Omental fat pad (tissue), 3 donors: ENCODE measurements at regions not wholly inside any gene's neighbourhood (a gene's known extent, or its start where the extent isn't known, plus 50 kb on each side); places are given as distances from the start of the nearest gene placed in this dataset.
A peak's percentile ranks its signal among the peaks of the same experiment; 100 is the strongest.

Source experiments
- ATAC-seq: fragments of 150-250 bp; one replicate; pipeline ENCODE4 v1.9.1; 2016; ENCODE audit warnings: mild to moderate bottlenecking, moderate library complexity; ENCODE audit not compliant: low FRiP score
- DNase-seq: peaks from one replicate; pipeline ENCODE4 v3.0.0-alpha.2; 2019; ENCODE audit warnings: low spot score
- TF ChIP-seq, protein P1 (sequence below), 3 donors: fragments of 450-650 bp; IDR thresholded peaks; one replicate each; pipeline ENCODE4 v1.5.1; 2016 to 2017; ENCODE audit warnings: antibody characterized with exemption in 3 of 3, mild to moderate bottlenecking in 3 of 3, moderate library complexity in 2 of 3

DNA sequence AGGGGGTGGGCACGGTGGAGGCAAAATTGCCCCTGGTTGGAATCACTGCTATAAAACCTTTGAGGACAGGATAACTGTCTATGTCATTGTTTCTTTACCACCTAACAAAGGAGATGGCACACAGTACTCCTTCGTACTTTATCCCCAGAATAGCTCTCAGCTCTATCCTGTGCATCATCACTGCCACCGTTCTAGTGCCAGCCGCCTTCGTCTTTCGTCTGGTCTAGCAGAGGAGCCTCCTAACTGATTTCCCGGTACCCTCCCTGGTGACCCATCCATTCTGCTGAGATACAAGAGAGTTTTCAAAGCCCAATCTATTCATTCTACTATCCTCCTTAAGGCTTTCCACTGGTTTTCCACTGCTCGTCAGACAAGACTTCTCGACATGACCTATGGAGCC lies 67.9 kb upstream of the PRICKLE2 start:
- DNase-seq, result no peak
- no peak for ATAC-seq
- TF ChIP-seq, protein P1, sequence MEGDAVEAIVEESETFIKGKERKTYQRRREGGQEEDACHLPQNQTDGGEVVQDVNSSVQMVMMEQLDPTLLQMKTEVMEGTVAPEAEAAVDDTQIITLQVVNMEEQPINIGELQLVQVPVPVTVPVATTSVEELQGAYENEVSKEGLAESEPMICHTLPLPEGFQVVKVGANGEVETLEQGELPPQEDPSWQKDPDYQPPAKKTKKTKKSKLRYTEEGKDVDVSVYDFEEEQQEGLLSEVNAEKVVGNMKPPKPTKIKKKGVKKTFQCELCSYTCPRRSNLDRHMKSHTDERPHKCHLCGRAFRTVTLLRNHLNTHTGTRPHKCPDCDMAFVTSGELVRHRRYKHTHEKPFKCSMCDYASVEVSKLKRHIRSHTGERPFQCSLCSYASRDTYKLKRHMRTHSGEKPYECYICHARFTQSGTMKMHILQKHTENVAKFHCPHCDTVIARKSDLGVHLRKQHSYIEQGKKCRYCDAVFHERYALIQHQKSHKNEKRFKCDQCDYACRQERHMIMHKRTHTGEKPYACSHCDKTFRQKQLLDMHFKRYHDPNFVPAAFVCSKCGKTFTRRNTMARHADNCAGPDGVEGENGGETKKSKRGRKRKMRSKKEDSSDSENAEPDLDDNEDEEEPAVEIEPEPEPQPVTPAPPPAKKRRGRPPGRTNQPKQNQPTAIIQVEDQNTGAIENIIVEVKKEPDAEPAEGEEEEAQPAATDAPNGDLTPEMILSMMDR (IDR thresholded peaks at IDR 0.05), result no peak

DNA sequence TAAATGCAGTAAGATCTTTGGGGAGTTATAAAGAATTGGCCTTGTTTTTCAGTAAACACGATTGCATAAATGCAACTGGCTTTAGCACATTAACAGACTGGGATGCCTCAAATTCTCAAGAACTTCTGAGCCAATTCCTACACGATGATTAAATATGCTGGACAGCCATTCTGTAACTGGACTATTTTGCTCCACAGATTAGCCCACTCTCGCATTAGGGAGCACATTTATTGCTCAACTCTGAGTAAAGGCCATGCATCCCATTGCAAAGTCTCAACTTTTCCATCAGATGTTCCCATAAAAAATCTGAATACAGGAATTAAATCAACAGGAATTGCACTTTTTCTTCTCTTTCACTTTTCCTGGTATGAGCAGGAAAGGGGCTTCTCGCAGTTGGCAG lies 66.7 kb upstream of the PRICKLE2 start:
- DNase-seq (no peak), ATAC-seq (peak; percentile 84)
- TF ChIP-seq, protein P1 (IDR thresholded peaks at IDR 0.05), result no peak

DNA sequence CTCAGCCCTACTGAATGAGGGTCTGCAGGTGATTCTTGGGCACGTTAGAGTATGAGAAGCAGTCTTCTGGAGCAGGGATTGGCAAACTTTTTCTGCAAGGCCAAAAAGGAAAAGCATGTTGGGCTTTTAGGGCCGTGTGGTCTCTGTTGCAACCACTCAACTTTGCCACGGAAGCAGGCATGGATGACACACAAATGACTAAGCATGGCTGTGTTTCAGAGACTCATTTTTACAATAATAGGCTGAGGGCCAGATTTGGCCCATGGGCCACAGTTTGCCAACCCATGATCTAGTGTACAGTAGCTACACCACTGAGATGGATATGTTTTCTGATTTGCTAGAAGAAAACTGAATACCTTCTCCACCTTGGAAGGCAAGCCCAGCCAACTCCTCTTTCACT lies 66.1 kb upstream of the PRICKLE2 start:
- TF ChIP-seq, protein P1 (IDR thresholded peaks at IDR 0.05), result no peak
- peak; percentile 82 for ATAC-seq
- DNase-seq, result no peak

DNA sequence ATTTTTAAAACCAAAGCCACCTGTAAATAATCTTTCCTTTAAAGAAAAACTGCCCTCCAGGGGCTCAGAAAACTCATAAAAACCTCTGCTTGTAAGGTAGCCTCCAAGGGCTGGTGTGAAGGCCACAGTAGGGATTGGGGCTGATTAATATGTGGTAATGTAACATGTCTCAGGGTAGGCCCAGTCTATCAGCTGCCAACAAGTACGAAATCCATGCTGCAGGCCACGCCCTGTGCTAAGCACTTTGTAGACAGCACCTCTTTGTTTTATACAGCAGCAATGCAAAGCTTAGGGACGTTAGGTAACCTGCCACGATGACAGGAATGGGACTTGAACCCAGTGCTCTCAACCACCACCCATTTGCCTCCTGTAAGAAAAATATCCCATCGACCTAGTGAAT lies 65.6 kb upstream of the PRICKLE2 start:
- no peak for ATAC-seq
- TF ChIP-seq, protein P1 (IDR thresholded peaks at IDR 0.05), result no peak
- no peak for DNase-seq

DNA sequence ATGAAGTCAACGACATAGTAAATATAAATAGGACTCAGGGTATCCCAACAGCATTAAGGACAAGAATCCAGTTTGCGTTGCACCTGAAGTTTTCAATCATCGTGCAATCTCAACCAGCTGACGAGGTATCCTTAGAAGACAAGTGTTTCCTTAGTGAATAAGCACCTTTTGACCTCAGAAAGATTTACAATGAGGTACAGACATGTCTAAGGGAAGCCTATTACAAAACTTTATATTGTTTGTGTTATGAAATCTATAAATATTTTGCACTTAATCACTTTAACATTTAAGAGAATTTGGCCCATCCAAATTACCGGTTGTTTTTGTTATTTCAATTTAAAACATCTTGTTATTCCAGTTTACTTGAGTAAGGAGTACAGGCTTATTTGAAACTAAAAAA lies 64.9 kb upstream of the PRICKLE2 start:
- TF ChIP-seq, protein P1 (IDR thresholded peaks at IDR 0.05), result no peak
- ATAC-seq (no peak), DNase-seq (no peak)

DNA sequence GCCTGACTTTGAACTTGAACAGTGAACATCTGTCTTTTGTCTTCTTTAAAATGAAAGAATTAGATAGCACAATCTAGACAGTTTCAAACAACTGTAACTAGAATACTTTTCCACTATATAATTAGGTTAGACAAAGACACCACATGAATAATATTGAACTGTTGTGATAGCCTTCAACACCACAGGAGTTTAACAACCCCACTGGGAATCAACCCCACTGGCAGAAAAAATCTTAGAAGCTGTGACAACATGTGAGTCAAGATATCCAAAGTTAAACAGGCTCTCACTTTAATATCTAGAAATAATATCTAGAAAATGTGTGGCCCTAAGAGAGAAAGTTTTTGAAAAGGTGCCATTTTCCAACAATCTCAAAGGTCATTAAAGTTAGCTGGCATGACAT lies 64.4 kb upstream of the PRICKLE2 start:
- no peak for ATAC-seq
- no peak for DNase-seq
- TF ChIP-seq, protein P1 (IDR thresholded peaks at IDR 0.05), result no peak

DNA sequence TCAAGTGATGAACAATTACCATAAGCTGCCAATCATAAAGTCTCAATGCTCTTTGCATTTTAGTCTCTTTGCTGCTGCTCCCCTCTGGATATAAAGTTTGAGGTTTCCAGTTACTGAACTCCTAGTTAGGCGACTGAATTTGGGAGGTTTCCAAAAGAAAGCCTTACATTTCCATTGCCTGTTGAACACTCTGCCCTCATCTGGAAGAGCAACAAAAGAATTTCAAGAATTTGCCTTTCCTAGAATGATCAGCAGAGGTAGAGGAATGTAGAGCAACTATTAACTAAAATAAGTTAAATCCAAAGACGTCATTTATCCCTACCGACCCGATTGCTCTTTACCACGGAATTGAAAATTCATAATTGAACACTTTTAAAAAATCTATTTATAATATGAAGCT lies 53.4 kb upstream of the PRICKLE2 start:
- no peak for ATAC-seq
- DNase-seq, result no peak
- TF ChIP-seq, protein P1 (IDR thresholded peaks at IDR 0.05), result no peak
